KMS-11 (cell line): ENCODE measurements at regions not wholly inside any gene's neighbourhood (a gene's known extent, or its start where the extent isn't known, plus 50 kb on each side); places are given as distances from the start of the nearest gene placed in this dataset.
"Not testable (repeated sequence)": the region's sequence is repeated elsewhere in the genome, so short reads cannot be mapped to it uniquely, and the experiment has no call there.

Source experiments
- H2AFZ ChIP-seq: fragments of 200-600 bp; sonication (generic); 2 replicates; pipeline ENCODE4 v1.6.1; 2016; ENCODE audit warnings: antibody characterized with exemption, mixed run types, low read depth
- H3K27ac ChIP-seq: fragments of 200-600 bp; sonication (generic); 2 replicates; pipeline ENCODE4 v1.6.1; 2016; ENCODE audit warnings: mild to moderate bottlenecking, mixed run types
- H3K27me3 ChIP-seq: fragments of 200-600 bp; sonication (generic); 2 replicates; pipeline ENCODE4 v1.6.1; 2017; ENCODE audit warnings: mild to moderate bottlenecking, low read depth, mixed run types, moderate library complexity; ENCODE audit not compliant: insufficient read depth
- H3K36me3 ChIP-seq: fragments of 200-600 bp; sonication (generic); 2 replicates; pipeline ENCODE4 v1.6.1; 2017; ENCODE audit warnings: mild to moderate bottlenecking, mixed run types; ENCODE audit not compliant: insufficient read depth
- H3K4me1 ChIP-seq: fragments of 200-600 bp; sonication (generic); 2 replicates; pipeline ENCODE4 v1.6.1; 2016; ENCODE audit warnings: mild to moderate bottlenecking, low read depth, mixed run types; ENCODE audit not compliant: poor library complexity, severe bottlenecking
- H3K4me2 ChIP-seq: fragments of 200-600 bp; sonication (generic); 2 replicates; pipeline ENCODE4 v1.7.0; 2016; ENCODE audit warnings: mild to moderate bottlenecking, mixed run types
- H3K4me3 ChIP-seq: fragments of 200-600 bp; sonication (generic); IDR thresholded peaks from 2 replicates; pipeline ENCODE4 v1.6.1; 2017; ENCODE audit warnings: low read depth, low read length, mixed read lengths; ENCODE audit not compliant: insufficient read depth
- H3K79me2 ChIP-seq: fragments of 200-600 bp; sonication (generic); 2 replicates; pipeline ENCODE4 v1.6.1; 2016; ENCODE audit warnings: low read depth, mixed run types; ENCODE audit not compliant: insufficient read depth
- H3K9ac ChIP-seq: fragments of 200-600 bp; sonication (generic); 2 replicates; pipeline ENCODE4 v1.6.1; 2016; ENCODE audit warnings: mild to moderate bottlenecking, mixed run types
- H4K20me1 ChIP-seq: fragments of 200-600 bp; sonication (generic); 2 replicates; pipeline ENCODE4 v1.6.1; 2016; ENCODE audit warnings: mild to moderate bottlenecking, mixed run types; ENCODE audit not compliant: insufficient read depth
- TF ChIP-seq, protein P1 (sequence below): fragments of 200-600 bp; sonication (generic); conservative IDR thresholded peaks from 2 replicates; pipeline ENCODE4 v1.6.1; 2017; ENCODE audit warnings: low read depth, mild to moderate bottlenecking, antibody characterized with exemption, low read length, moderate library complexity, mixed read lengths

DNA sequence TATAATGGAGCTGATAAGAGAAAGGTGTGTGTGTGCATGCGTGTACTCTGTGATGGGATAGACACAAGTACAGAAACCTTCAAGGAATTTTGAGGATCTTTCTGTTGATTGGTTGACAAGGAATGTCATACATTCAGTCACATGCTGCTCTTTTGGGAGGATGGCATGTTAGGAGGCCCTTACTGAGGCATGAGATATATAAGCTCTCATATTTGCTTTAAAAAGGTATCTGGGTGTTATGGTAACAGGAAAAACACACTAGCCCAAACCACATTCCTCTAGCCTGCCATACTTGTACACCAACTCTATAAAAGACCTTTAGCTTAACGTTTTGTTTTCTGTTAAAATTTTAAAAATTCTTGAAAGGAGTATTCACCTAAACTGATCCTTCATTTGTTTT lies 72.5 kb upstream of the EGFR start:
- Histone ChIP-seq H3K4me2 (no peak overlapping the region), H3K79me2 (no peaks in the 10 kb centered on the region), H4K20me1 (no peaks in the 10 kb centered on the region), H3K4me3 (no peak overlapping the region), H3K36me3 (no peaks in the 10 kb centered on the region), H3K27me3 (no peaks in the 10 kb centered on the region), H2AFZ (no peak overlapping the region), H3K27ac (no peak overlapping the region), H3K9ac (no peak overlapping the region), H3K4me1 (no peaks in the 10 kb centered on the region)
- TF ChIP-seq, protein P1, sequence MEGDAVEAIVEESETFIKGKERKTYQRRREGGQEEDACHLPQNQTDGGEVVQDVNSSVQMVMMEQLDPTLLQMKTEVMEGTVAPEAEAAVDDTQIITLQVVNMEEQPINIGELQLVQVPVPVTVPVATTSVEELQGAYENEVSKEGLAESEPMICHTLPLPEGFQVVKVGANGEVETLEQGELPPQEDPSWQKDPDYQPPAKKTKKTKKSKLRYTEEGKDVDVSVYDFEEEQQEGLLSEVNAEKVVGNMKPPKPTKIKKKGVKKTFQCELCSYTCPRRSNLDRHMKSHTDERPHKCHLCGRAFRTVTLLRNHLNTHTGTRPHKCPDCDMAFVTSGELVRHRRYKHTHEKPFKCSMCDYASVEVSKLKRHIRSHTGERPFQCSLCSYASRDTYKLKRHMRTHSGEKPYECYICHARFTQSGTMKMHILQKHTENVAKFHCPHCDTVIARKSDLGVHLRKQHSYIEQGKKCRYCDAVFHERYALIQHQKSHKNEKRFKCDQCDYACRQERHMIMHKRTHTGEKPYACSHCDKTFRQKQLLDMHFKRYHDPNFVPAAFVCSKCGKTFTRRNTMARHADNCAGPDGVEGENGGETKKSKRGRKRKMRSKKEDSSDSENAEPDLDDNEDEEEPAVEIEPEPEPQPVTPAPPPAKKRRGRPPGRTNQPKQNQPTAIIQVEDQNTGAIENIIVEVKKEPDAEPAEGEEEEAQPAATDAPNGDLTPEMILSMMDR, result no peak

DNA sequence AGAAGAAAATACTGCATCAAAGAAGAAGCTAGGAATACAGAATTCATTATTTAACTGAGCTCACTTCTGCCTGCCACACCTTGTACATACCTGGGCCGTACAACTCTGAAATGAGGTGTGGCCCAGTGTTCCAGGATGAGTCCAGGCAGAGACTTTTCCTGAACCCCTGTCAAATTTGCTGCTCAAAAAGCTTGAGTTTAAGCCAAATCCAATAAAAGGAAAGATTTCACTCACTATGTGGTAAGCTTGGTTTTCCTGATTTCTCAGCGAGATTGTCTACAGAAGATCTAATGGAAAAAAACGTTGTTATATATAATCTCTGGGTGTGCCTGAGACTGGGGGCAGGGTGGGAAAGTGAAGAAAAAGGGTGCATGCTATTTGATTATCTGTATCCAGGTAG lies 72.1 kb upstream of the EGFR start:
- no peaks in the 10 kb centered on the region for H4K20me1 ChIP-seq
- H3K27ac ChIP-seq, result no peak overlapping the region
- no peaks in the 10 kb centered on the region for H3K27me3 ChIP-seq
- H3K36me3 ChIP-seq, result no peaks in the 10 kb centered on the region
- no peak overlapping the region for H2AFZ ChIP-seq
- no peak overlapping the region for H3K4me2 ChIP-seq
- TF ChIP-seq, protein P1, result no peak
- no peaks in the 10 kb centered on the region for H3K79me2 ChIP-seq
- H3K4me1 ChIP-seq, result no peaks in the 10 kb centered on the region
- no peak overlapping the region for H3K9ac ChIP-seq
- H3K4me3 ChIP-seq, result no peak overlapping the region

DNA sequence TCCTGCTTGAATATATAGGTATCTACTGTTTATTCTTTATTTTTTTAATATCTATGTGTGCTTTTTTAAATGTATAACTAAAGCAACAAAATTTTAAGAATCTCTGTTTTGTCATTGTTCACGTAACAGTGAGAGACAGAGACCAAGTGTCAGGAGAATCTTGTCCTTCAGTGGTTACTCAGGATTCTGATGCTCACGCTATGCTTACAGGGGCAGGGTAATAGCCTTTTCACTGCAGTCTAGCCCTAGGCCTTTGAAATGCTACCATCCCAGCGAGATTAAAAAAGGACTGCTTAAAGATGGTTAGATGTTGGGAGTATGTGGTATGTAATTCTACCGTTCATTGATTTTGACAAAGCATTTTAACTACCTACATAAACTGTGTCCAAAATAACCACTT lies 71.6 kb upstream of the EGFR start:
- Histone ChIP-seq H4K20me1 (no peaks in the 10 kb centered on the region), H3K4me2 (no peak overlapping the region), H3K27ac (no peak overlapping the region), H3K36me3 (no peaks in the 10 kb centered on the region), H3K9ac (no peak overlapping the region), H3K27me3 (no peaks in the 10 kb centered on the region), H3K4me3 (no peak overlapping the region), H2AFZ (no peak overlapping the region), H3K79me2 (no peaks in the 10 kb centered on the region), H3K4me1 (no peaks in the 10 kb centered on the region)
- TF ChIP-seq, protein P1, result no peak

DNA sequence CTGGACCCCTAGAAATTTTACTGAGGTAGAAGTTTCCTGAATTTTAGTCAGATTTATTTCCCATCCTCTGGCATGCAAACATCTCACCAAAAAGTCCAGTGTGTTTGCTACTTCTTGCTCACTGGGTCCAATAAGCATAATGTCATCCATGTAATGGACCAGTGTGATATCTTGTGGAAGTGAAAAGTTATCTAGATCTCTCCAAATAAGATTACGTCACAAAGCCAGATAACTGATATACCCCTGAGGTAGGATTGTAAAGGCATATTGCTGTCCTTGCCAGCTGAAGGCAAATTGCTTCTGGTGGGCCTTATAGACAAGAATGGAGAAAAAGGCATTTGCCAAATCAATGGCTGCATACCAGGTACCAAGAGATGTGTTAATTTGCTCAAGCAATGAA lies 69.3 kb upstream of the EGFR start:
- not testable (repeated sequence) for H3K4me3 ChIP-seq, H3K4me1 ChIP-seq, H2AFZ ChIP-seq, H3K36me3 ChIP-seq, H3K9ac ChIP-seq, H4K20me1 ChIP-seq, H3K27ac ChIP-seq, H3K79me2 ChIP-seq, H3K27me3 ChIP-seq, H3K4me2 ChIP-seq

DNA sequence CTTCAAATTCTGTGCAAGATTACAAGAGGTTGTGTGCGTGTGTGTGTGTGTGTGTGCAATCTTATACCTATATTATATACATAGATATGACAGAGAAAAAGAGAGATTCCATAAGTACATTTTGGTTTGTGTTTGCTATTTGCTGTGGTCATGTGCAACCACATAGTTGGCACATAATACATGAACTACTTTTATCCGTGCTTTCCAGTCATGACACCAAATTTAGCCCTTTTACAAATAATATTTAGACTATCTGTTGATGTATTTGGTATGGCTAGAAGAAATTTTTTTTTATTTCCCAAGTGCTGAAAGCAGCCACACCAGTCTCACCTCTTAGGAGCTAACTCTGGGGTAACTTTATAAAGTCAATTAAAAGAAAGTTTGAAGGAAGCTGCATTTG lies 63.5 kb upstream of the EGFR start:
- Histone ChIP-seq H3K27ac (no peak overlapping the region), H2AFZ (no peak overlapping the region), H4K20me1 (no peaks in the 10 kb centered on the region), H3K4me3 (no peak overlapping the region), H3K27me3 (no peaks in the 10 kb centered on the region), H3K4me2 (no peak overlapping the region), H3K9ac (no peak overlapping the region), H3K36me3 (no peaks in the 10 kb centered on the region), H3K79me2 (no peaks in the 10 kb centered on the region), H3K4me1 (no peaks in the 10 kb centered on the region)
- TF ChIP-seq, protein P1, result no peak
